AG09319 (cell line): ENCODE measurements at regions not wholly inside any gene's neighbourhood (a gene's known extent, or its start where the extent isn't known, plus 50 kb on each side); places are given as distances from the start of the nearest gene placed in this dataset.
A peak's percentile ranks its signal among the peaks of the same experiment; 100 is the strongest.

Experiments used
- DNase-seq: peaks from one replicate; pipeline ENCODE4 v3.0.0-alpha.2; 2010; ENCODE audit warnings: low read depth; ENCODE audit errors: extremely low read depth
- CTCF ChIP-seq: IDR thresholded peaks from 2 replicates; pipeline ENCODE4 v1.5.1; 2011; ENCODE audit warnings: low read depth, mild to moderate bottlenecking, inconsistent platforms, low read length, moderate library complexity

- TF ChIP-seq CTCF, result no peak
- DNase-seq, result no peak
These were observed 104.8 kb upstream of the WDR75 start for GRCh38 chr2:189336276-189336975.

GRCh38 chr2:189337656-189338055, 103.6 kb upstream of the WDR75 start:
- DNase-seq, result peak; percentile 85
- TF ChIP-seq CTCF, result no peak

GRCh38 chr2:189338115-189338514, 103.2 kb upstream of the WDR75 start:
- TF ChIP-seq CTCF, result no peak
- no peak for DNase-seq

- TF ChIP-seq CTCF, result no peak
- no peak for DNase-seq
These were observed 100.2 kb upstream of the WDR75 start for GRCh38 chr2:189341077-189341476.

- no peak for TF ChIP-seq CTCF
- no peak for DNase-seq
These were observed 97.2 kb upstream of the WDR75 start for GRCh38 chr2:189344043-189344442.

GRCh38 chr2:189347540-189347939, 93.7 kb upstream of the WDR75 start:
- TF ChIP-seq CTCF, result peak; percentile 39

GRCh38 chr2:189348369-189348768, 92.9 kb upstream of the WDR75 start:
- no peak for DNase-seq
- TF ChIP-seq CTCF, result no peak

More at GRCh38 chr2:189347540-189347939, 93.7 kb upstream of the WDR75 start:
- DNase-seq, result peak; percentile 92
